ENCODE measurements at regions not wholly inside any gene's neighbourhood (a gene's known extent, or its start where the extent isn't known, plus 50 kb on each side); places are given as distances from the start of the nearest gene placed in this dataset.
A peak's percentile ranks its signal among the peaks of the same experiment; 100 is the strongest.

- DNase-seq, result no peak
These were observed 164.2 kb downstream of the MACROH2A1 start for GRCh38 chr5:135234666-135235401.

DNA sequence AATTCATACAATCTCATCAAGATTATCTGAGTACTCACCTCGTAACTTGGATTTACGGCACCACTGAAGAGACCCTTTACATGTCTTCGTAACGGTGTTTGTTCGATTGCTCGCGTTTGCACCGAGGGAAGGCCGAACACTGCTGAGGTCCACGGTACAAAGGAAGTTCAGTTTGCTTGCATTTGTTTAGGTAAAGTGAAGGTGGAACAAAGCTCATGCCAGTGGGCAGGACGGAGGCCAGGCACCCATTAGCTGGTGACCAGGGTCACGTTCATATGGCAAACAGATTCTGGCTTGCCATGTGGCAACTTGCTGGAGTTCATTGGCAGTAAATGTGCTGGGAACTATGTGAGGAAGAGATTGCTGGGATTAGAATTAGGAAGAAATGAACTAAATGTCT is 164.8 kb downstream of the MACROH2A1 start:
- DNase-seq, result no peak

GRCh38 chr5:135233477-135233876 is 165.6 kb downstream of the MACROH2A1 start:
- no peak for DNase-seq

GRCh38 chr5:135232958-135233357 is 166.1 kb downstream of the MACROH2A1 start:
- DNase-seq, result peak; percentile 26 to 66

GRCh38 chr5:135231289-135231688 is 167.7 kb downstream of the MACROH2A1 start:
- DNase-seq, result no peak

- DNase-seq, result peak in 1 of 2 experiments; percentile 17
These were observed 168.6 kb downstream of the MACROH2A1 start for GRCh38 chr5:135230251-135230925.

- DNase-seq, result no peak
These were observed 169.3 kb downstream of the MACROH2A1 start for GRCh38 chr5:135229679-135230132.

- DNase-seq, result no peak
These were observed 169.9 kb downstream of the MACROH2A1 start for GRCh38 chr5:135229122-135229521.

DNA sequence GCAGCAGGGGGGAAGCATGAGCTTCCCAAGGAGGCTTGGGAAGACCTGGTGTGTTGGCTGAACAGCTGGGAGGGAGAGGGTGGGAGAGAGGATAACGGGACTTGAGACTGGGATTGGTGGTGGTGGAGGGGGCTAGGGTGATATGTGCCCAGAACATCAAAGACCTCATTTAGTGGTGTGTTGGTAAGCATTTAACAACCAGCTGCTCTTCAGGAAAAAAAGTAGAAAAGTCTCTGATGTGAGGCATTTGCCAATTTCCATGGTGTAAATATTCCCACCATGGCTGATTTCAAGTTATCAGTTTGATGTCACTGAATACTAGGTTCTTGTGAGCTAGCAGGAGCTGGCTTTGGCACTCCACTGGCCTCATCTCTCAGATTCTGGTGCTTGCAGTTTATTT is 170.8 kb downstream of the MACROH2A1 start:
- DNase-seq, result no peak

DNA sequence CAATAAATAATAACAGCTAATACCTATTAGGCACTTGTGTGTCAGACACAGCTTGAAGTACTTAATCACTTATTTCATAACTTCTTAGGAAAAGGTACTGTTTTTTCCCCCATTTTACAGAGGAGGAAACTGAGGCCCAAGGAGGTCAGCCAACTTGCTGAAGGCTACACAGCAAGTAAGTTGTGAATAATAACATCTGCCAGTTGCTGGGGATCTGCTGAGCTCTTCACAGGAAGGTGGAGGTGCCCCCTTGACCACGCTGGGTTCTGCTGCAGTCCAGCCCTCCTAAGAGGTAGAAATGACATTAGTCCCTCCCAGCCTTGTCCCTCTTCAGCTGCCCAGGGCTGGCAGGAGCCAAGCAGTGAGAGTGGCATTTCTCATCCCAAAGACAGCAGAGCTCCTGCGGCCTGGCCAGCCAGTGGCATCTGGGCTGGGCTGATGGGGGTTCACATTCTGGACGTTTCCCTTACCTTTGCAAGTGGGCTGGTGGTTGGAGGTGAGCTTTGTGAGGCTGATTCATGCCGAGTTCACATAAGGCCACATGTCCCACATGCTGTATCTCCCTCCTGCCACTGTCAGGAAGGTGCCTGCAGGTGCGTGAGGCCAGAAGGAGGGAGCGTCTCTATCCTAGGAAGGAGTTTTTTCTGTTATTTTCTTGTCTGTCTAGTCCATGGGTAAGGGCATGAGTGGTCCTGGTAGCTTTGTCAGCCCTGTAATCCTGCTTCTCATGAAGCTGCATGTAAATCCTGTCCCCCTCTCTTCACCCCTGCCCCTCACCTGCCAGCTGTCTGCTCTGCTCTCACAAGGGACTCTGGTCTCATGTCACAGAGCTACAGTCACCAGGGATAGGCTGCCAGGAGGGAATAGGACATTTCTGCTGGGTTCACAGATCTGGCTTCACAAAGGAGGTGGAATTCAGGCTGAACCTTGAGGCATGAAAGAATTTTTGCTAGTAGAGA is 171.7 kb downstream of the MACROH2A1 start:
- DNase-seq, result no peak

- DNase-seq, result no peak
These were observed 173.0 kb downstream of the MACROH2A1 start for GRCh38 chr5:135225856-135226560.

DNA sequence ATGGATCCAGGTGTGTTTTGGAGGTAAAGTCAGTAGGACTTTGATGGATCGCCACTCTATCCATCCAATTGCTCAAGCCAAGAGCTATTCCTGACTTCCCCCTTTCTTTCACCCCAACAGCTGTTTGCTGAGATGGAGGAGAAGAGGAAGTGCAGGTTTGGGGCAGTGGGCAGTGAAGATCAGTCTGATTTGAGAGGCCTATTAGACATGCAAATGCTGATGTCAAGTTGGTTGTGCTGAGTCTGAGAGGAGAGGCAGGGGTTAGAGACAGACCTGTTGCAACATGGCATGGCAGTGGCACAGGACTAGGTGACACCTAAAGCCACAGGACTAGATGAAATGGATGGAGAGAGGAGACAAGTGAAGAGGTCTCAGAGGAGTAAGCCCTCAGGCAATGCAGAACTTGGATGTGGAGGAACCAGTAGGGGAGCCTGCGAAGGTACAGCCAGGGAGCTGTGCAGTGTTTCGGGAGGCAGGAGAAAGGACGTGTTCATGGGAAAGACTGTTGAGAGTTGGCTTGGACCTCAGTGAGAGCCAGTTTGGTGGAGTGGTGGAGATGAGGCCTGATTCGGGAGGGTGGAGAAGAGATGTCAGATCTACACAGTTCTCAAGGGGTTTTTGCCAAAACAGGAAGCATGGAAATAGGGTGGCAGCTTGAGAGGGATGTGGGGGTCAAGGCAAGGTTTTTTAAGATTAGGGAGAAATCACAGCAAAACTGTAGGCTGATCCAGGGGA is 175.0 kb downstream of the MACROH2A1 start:
- no peak for DNase-seq

DNA sequence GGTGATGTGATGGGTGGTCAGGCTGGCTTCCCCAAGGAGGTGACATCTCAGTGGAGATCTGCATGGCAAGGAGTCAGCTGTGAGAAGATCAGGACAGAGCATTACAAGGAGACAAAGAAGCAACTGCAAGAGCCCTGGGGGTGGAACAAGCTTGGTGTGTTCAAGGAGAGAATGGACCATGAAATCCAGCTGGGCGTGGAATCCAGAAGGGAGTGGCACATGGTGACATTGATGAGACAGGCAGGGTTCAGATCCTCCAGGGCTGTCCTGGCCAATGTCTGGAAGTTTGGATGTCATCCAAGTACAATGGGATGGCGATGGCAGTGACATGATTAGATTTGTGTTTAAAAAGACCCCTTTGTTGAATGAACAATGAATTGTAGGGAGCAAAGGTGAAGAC is 175.6 kb downstream of the MACROH2A1 start:
- no peak for DNase-seq

- no peak for DNase-seq
These were observed 176.3 kb downstream of the MACROH2A1 start for GRCh38 chr5:135222771-135223170.

- DNase-seq, result no peak
These were observed 176.8 kb downstream of the MACROH2A1 start for GRCh38 chr5:135222171-135222681.

GRCh38 chr5:135221696-135222095 is 177.3 kb downstream of the MACROH2A1 start:
- DNase-seq, result no peak

DNA sequence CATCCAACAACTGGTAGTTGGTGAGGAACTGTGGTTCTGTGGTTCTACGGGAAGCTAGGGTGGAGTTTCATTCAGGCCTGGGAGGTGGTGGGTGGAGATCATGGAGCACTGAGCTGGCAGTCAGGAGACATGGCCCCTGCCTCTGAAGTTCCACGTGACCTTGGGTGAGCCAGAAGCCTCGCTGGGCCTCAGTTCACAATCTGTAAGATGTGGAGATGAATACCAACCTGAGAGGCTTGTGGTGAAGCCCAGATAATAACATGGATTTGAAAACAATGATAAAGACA is 177.9 kb downstream of the MACROH2A1 start:
- DNase-seq, result no peak

GRCh38 chr5:135220394-135221186 is 178.4 kb downstream of the MACROH2A1 start:
- DNase-seq, result no peak

GRCh38 chr5:135219868-135220267 is 179.2 kb downstream of the MACROH2A1 start:
- no peak for DNase-seq

DNA sequence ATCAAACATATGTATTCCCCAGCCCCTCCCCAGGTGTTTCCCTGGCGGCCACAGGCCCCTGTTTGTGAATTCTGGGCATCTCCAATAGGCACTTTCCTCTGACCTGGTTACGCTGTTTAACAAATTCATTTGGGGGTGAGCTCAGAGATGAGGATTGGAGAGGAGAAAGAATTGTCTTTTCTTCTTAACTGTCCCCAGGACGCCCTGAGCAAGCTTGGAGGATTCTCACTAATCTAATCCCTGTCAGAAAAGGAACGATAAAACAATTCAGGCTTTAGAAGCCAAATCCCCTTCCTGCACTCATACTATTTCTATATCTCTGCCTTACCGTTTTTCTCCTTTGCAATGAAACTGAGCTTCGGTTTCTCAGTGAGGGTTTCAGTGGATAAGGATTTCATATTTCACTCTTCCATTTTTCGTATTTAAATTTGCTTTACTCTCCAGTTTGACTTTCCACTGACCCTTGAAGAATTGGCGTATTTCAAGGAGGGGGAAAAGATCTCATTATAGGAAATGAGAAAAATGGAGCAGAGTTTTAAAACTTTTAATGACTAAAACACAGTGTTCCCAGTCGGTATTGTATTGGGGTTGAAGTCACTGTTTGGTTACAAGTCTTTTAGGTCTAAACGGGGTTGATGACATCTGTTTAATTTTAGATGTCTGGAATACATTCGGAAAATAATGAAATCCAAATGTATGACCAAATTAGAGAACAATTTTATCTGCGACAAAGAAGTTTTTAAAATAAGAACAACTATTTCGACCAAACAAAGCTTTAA is 180.1 kb downstream of the MACROH2A1 start:
- no peak for DNase-seq

GRCh38 chr5:135218486-135218755 is 180.6 kb downstream of the MACROH2A1 start:
- no peak for DNase-seq

All from NCI-H446 (cell line).